SK-N-SH (cell line): ENCODE measurements at regions not wholly inside any gene's neighbourhood (a gene's known extent, or its start where the extent isn't known, plus 50 kb on each side); places are given as distances from the start of the nearest gene placed in this dataset.

Experiments
- CTCF ChIA-PET: fragments of 300-600, 350-600 bp; formaldehyde crosslinking; extraction: SDS; loops from one replicate; lab custom pipeline; 2021; lab: Yijun Ruan, JAX
- POLR2A ChIA-PET: fragments of 350-600 bp; sonication (Branson Sonifier 250); formaldehyde crosslinking; extraction: SDS; loops from one replicate; lab custom pipeline; 2020; ENCODE audit warnings: antibody characterized with exemption, inconsistent platforms; lab: Yijun Ruan, JAX
- DNase-seq: peaks from one replicate; pipeline ENCODE4 v3.0.0; 2012
- H2AFZ ChIP-seq: fragments of 200-600 bp; sonication (generic); 2 replicates; pipeline ENCODE4 v1.8.1; 2016; ENCODE audit warnings: antibody characterized with exemption, mild to moderate bottlenecking, low read depth
- H3F3A ChIP-seq: fragments of 200-600 bp; sonication (generic); replicated peaks from 2 replicates; pipeline ENCODE3; 2016; ENCODE audit warnings: antibody characterized with exemption, mild to moderate bottlenecking; ENCODE audit not compliant: insufficient read depth
- H3K27ac ChIP-seq, 2 experiments: fragments of 200-500 bp in 1 of 2; fragments of 200-600 bp in 1 of 2; sonication (Bioruptor generic) in 1 of 2; sonication (generic), shearing (Covaris generic) in 1 of 2; 2 replicates each; pipeline versions ENCODE4 v1.5.1 to v1.6.1; 2014 to 2016; ENCODE audit warnings: low read depth in 2 of 2, inconsistent platforms in 1 of 2, low read length in 1 of 2, mild to moderate bottlenecking in 1 of 2, mixed read lengths in 1 of 2
- H3K27me3 ChIP-seq: fragments of 200-600 bp; sonication (generic), shearing (Covaris generic); 2 replicates; pipeline ENCODE4 v1.6.1; 2016; ENCODE audit warnings: mixed run types; ENCODE audit not compliant: insufficient read depth
- H3K36me3 ChIP-seq, 2 experiments: fragments of 200-500 bp in 1 of 2; fragments of 200-600 bp in 1 of 2; sonication (Bioruptor generic) in 1 of 2; sonication (generic) in 1 of 2; replicated peaks in 1 of 2; 2 replicates each; pipeline versions ENCODE3 to v1.5.1; 2014 to 2016; ENCODE audit warnings: low read length in 1 of 2, mild to moderate bottlenecking in 1 of 2; ENCODE audit not compliant: insufficient read depth in 2 of 2, control insufficient read depth in 1 of 2
- H3K4me1 ChIP-seq, 2 experiments: fragments of 200-500 bp in 1 of 2; fragments of 200-600 bp in 1 of 2; sonication (Bioruptor generic) in 1 of 2; sonication (generic), shearing (Covaris generic) in 1 of 2; 2 replicates each; pipeline versions ENCODE4 v1.5.1 to v1.6.1; 2014 to 2016; ENCODE audit warnings: low read depth in 1 of 2, low read length in 1 of 2, mixed run types in 1 of 2; ENCODE audit not compliant: insufficient read depth in 2 of 2, control insufficient read depth in 1 of 2
- H3K4me2 ChIP-seq: fragments of 200-600 bp; sonication (generic), shearing (Covaris generic); 2 replicates; pipeline ENCODE4 v1.6.1; 2017; ENCODE audit warnings: mixed run types
- H3K4me3 ChIP-seq, 2 experiments: fragments of 200-500 bp in 1 of 2; fragments of 200-600 bp in 1 of 2; sonication (Bioruptor generic) in 1 of 2; sonication (generic), shearing (Covaris generic) in 1 of 2; 2 replicates each; pipeline versions ENCODE4 v1.5.1 to v1.8.1; 2014 to 2016; ENCODE audit warnings: low read depth in 2 of 2, inconsistent platforms in 1 of 2, low read length in 1 of 2, mild to moderate bottlenecking in 1 of 2, mixed read lengths in 1 of 2, moderate library complexity in 1 of 2
- H3K79me2 ChIP-seq: fragments of 200-600 bp; sonication (generic); 2 replicates; pipeline ENCODE4 v1.8.1; 2017; ENCODE audit warnings: mild to moderate bottlenecking; ENCODE audit not compliant: insufficient read depth
- H3K9ac ChIP-seq: fragments of 200-600 bp; sonication (generic); 2 replicates; pipeline ENCODE4 v1.6.1; 2017; ENCODE audit warnings: mixed run types
- H3K9me2 ChIP-seq: fragments of 200-600 bp; sonication (generic); 2 replicates; pipeline ENCODE4 v1.6.1; 2017; ENCODE audit warnings: mixed run types
- H3K9me3 ChIP-seq: fragments of 200-600 bp; sonication (generic); 2 replicates; pipeline ENCODE4 v1.6.1; 2017; ENCODE audit warnings: mixed run types, mild to moderate bottlenecking, moderate library complexity
- H4K20me1 ChIP-seq: fragments of 200-600 bp; sonication (generic); 2 replicates; pipeline ENCODE4 v1.6.1; 2017; ENCODE audit warnings: mild to moderate bottlenecking, mixed run types; ENCODE audit not compliant: insufficient read depth
- CHD2 ChIP-seq: fragments of 150-350 bp; IDR thresholded peaks from 2 replicates; pipeline ENCODE4 v1.6.1; 2018; ENCODE audit warnings: low read length; ENCODE audit not compliant: partially characterized antibody
- ELF1 ChIP-seq: IDR thresholded peaks from 2 replicates; pipeline ENCODE4 v1.4.0; 2012
- EP300 ChIP-seq, 2 experiments: IDR thresholded peaks; 2 replicates each; pipeline versions ENCODE4 v1.4.0 to v1.6.1; 2012; ENCODE audit warnings: borderline replicate concordance in 1 of 2, low read depth in 1 of 2, low read length in 1 of 2
- FOXJ3 ChIP-seq: sonication (generic); formaldehyde crosslinking; IDR thresholded peaks from 2 replicates; pipeline ENCODE4 v1.5.1; 2020; ENCODE audit warnings: mild to moderate bottlenecking, missing genetic modification reagents
- GABPA ChIP-seq: IDR thresholded peaks from 2 replicates; pipeline ENCODE4 v1.4.0; 2012; ENCODE audit warnings: low read depth, mild to moderate bottlenecking
- GATA2 ChIP-seq: sonication (generic); formaldehyde crosslinking; IDR thresholded peaks from 2 replicates; pipeline ENCODE4 v1.5.0; 2020; ENCODE audit warnings: mild to moderate bottlenecking, missing genetic modification reagents
- JUND ChIP-seq: IDR thresholded peaks from 2 replicates; pipeline ENCODE4 v1.4.0; 2012
- MEF2A ChIP-seq: IDR thresholded peaks from 2 replicates; pipeline ENCODE4 v1.4.0; 2012; ENCODE audit warnings: low read depth, borderline replicate concordance
- MXI1 ChIP-seq: IDR thresholded peaks from 2 replicates; pipeline ENCODE4 v1.6.1; 2012; ENCODE audit warnings: mild to moderate bottlenecking, low read depth, low read length, improper control_type of control experiment
- NFIC ChIP-seq: IDR thresholded peaks from 2 replicates; pipeline ENCODE4 v1.4.0; 2012; ENCODE audit warnings: borderline replicate concordance
- NRF1 ChIP-seq: IDR thresholded peaks from 2 replicates; pipeline ENCODE4 v1.6.1; 2012; ENCODE audit warnings: low read depth, mild to moderate bottlenecking, low read length
- RAD21 ChIP-seq: IDR thresholded peaks from 2 replicates; pipeline ENCODE4 v1.6.1; 2012; ENCODE audit warnings: mild to moderate bottlenecking, low read length
- RCOR1 ChIP-seq: fragments of 150-350 bp; IDR thresholded peaks from 2 replicates; pipeline ENCODE4 v1.6.1; 2017; ENCODE audit warnings: antibody characterized with exemption, low read length
- RFX5 ChIP-seq: IDR thresholded peaks from 2 replicates; pipeline ENCODE4 v1.6.1; 2012; ENCODE audit warnings: mild to moderate bottlenecking, improper control_type of control experiment, low read length
- SMC3 ChIP-seq: IDR thresholded peaks from 2 replicates; pipeline ENCODE4 v1.6.1; 2012; ENCODE audit warnings: low read depth, low read length, improper control_type of control experiment
- TCF12 ChIP-seq: IDR thresholded peaks from 2 replicates; pipeline ENCODE4 v1.4.0; 2012
- YY1 ChIP-seq: IDR thresholded peaks from 2 replicates; pipeline ENCODE4 v1.4.0; 2012; ENCODE audit warnings: low read depth, mild to moderate bottlenecking
- WGBS: methylation state at CpG from one replicate; pipeline ENCODE4 v1.1.6; 2017; ENCODE audit warnings: low lambda C conversion rate; 5-methylcytosine and 5-hydroxymethylcytosine counted together
- TF ChIP-seq, protein P1 (sequence below): IDR thresholded peaks from 2 replicates; pipeline ENCODE4 v1.4.0; 2012; ENCODE audit warnings: low read depth, borderline replicate concordance
- TF ChIP-seq, protein P2 (sequence below): IDR thresholded peaks from 2 replicates; pipeline ENCODE4 v1.4.0; 2012; ENCODE audit warnings: low read depth
- TF ChIP-seq, protein P3 (sequence below): fragments of 200-600 bp; sonication (generic); IDR thresholded peaks from 2 replicates; pipeline ENCODE4 v1.6.1; 2017; ENCODE audit warnings: antibody characterized with exemption, mild to moderate bottlenecking, moderate library complexity
- TF ChIP-seq, protein P4 (sequence below): IDR thresholded peaks from 2 replicates; pipeline ENCODE4 v1.6.1; 2012; ENCODE audit warnings: mild to moderate bottlenecking, low read depth, low read length, moderate library complexity

DNA sequence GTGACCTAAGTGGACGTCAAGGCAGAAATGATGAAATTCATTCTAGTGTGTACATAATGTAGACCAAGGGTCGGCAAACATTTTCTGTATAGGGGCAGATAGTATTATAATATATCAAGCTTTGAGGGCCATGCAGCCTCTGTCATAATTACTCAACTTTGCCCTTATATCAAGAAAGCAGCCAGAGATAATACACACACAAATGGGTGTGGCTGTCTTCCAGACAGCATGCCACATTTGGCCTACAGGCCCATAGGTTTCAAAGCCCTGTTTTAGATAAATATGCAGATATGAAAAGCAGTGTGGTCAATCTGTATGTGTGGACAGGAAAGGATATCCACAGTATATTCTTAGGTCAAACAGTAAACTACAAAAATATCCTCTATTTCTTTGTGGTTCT, 320.1 kb upstream of the FMN2 start:
- TF ChIP-seq RCOR1 (peak; percentile 52; the same call in 1 of the 2 replicates), FOXJ3 (CRISPR knock-in tag) (no peak), EP300 (IDR thresholded peaks at IDR 0.05; ENCODE audit: borderline replicate concordance in 1 of 2, low read depth in 1 of 2, low read length in 1 of 2) (no peak; a peak in 1 of 4 replicates), MEF2A (no peak), ELF1 (no peak), MXI1 (0 out of 2 replicates have a peak, but pooled peaks have one; percentile 21), GATA2 (peak; percentile 74), NFIC (no peak), RAD21 (no peak; the same call in 1 of the 2 replicates), SMC3 (no peak)
- TF ChIP-seq, protein P1, sequence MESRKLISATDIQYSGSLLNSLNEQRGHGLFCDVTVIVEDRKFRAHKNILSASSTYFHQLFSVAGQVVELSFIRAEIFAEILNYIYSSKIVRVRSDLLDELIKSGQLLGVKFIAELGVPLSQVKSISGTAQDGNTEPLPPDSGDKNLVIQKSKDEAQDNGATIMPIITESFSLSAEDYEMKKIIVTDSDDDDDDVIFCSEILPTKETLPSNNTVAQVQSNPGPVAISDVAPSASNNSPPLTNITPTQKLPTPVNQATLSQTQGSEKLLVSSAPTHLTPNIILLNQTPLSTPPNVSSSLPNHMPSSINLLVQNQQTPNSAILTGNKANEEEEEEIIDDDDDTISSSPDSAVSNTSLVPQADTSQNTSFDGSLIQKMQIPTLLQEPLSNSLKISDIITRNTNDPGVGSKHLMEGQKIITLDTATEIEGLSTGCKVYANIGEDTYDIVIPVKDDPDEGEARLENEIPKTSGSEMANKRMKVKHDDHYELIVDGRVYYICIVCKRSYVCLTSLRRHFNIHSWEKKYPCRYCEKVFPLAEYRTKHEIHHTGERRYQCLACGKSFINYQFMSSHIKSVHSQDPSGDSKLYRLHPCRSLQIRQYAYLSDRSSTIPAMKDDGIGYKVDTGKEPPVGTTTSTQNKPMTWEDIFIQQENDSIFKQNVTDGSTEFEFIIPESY = no peak
- TF ChIP-seq, protein P2, sequence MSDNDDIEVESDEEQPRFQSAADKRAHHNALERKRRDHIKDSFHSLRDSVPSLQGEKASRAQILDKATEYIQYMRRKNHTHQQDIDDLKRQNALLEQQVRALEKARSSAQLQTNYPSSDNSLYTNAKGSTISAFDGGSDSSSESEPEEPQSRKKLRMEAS = no peak
- H3K36me3 ChIP-seq = peaks cover 0 to 3% of the 10 kb centered on the region in 2 experiments
- DNase-seq = no peak
- peaks cover 0 to 20% of the 10 kb centered on the region in 2 experiments; a peak in 2 of 4 replicates for H3K4me1 ChIP-seq
- H3K9me3 ChIP-seq = no peaks in the 10 kb centered on the region
- ChIA-PET POLR2A (no interaction called here), CTCF (interaction anchor here (1.4 kb wide), 1 partner anchor 14 kb away, joined by 3 read pairs; no protein-coding TSS in a partner anchor)
- no peaks in the 10 kb centered on the region for H3K27me3 ChIP-seq
- no peak overlapping the region for H3K4me2 ChIP-seq
- H4K20me1 ChIP-seq = no peaks in the 10 kb centered on the region
- no peaks in the 10 kb centered on the region for H3K9me2 ChIP-seq
- H3K4me3 ChIP-seq = no peak overlapping the region
- WGBS = 86% methylated on average over 2 of the region's 2 CpGs
- H3F3A ChIP-seq = no peaks in the 10 kb centered on the region
- H2AFZ ChIP-seq = no peak overlapping the region
- H3K27ac ChIP-seq = peak overlapping the region in 1 of 2 experiments; percentile 68; a peak in 2 of 4 replicates
- H3K9ac ChIP-seq = no peak overlapping the region
- H3K79me2 ChIP-seq = no peaks in the 10 kb centered on the region

DNA sequence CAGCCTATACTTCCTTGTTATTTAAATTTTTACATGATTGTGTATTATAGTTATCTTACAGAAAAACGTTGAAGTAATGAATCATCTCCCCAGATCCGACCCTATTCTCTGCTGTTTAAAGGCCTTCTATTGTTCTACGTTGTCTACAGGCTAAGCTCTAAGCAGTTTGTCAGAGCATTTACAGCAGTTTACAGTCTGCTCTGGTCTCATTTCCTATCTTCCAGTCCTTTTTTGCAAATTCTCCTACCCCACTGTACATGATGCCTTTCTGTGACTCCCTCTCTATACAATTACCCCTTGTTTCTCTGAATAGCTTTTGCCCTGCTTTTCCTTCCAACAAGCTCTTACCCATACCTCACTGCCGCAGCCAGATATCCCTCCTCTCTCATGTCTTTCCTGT, 319.2 kb upstream of the FMN2 start:
- Histone ChIP-seq H3K9ac (no peak overlapping the region), H3F3A (no peaks in the 10 kb centered on the region), H3K9me2 (no peaks in the 10 kb centered on the region), H3K79me2 (no peaks in the 10 kb centered on the region), H3K27ac (peak overlapping the region in 1 of 2 experiments; percentile 12; a peak in 1 of 4 replicates), H3K27me3 (no peaks in the 10 kb centered on the region), H3K4me2 (no peak overlapping the region), H3K4me3 (no peak overlapping the region), H4K20me1 (no peaks in the 10 kb centered on the region), H3K4me1 (peaks cover 0 to 20% of the 10 kb centered on the region in 2 experiments; a peak in 2 of 4 replicates), H3K36me3 (peaks cover 0 to 3% of the 10 kb centered on the region in 2 experiments), H2AFZ (no peak overlapping the region), H3K9me3 (no peaks in the 10 kb centered on the region)
- ChIA-PET POLR2A (no interaction called here), CTCF (interaction anchor here (1.4 kb wide), 1 partner anchor 13 kb away, joined by 3 read pairs; no protein-coding TSS in a partner anchor)
- WGBS = 63% methylated on average over 4 of the region's 4 CpGs
- no peak for DNase-seq
- TF ChIP-seq, protein P3, sequence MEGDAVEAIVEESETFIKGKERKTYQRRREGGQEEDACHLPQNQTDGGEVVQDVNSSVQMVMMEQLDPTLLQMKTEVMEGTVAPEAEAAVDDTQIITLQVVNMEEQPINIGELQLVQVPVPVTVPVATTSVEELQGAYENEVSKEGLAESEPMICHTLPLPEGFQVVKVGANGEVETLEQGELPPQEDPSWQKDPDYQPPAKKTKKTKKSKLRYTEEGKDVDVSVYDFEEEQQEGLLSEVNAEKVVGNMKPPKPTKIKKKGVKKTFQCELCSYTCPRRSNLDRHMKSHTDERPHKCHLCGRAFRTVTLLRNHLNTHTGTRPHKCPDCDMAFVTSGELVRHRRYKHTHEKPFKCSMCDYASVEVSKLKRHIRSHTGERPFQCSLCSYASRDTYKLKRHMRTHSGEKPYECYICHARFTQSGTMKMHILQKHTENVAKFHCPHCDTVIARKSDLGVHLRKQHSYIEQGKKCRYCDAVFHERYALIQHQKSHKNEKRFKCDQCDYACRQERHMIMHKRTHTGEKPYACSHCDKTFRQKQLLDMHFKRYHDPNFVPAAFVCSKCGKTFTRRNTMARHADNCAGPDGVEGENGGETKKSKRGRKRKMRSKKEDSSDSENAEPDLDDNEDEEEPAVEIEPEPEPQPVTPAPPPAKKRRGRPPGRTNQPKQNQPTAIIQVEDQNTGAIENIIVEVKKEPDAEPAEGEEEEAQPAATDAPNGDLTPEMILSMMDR = no peak
- no peak for TF ChIP-seq YY1
- TF ChIP-seq MXI1 = no peak
- no peak for TF ChIP-seq MEF2A
- TF ChIP-seq FOXJ3 (CRISPR knock-in tag) = no peak
- TF ChIP-seq, protein P4, sequence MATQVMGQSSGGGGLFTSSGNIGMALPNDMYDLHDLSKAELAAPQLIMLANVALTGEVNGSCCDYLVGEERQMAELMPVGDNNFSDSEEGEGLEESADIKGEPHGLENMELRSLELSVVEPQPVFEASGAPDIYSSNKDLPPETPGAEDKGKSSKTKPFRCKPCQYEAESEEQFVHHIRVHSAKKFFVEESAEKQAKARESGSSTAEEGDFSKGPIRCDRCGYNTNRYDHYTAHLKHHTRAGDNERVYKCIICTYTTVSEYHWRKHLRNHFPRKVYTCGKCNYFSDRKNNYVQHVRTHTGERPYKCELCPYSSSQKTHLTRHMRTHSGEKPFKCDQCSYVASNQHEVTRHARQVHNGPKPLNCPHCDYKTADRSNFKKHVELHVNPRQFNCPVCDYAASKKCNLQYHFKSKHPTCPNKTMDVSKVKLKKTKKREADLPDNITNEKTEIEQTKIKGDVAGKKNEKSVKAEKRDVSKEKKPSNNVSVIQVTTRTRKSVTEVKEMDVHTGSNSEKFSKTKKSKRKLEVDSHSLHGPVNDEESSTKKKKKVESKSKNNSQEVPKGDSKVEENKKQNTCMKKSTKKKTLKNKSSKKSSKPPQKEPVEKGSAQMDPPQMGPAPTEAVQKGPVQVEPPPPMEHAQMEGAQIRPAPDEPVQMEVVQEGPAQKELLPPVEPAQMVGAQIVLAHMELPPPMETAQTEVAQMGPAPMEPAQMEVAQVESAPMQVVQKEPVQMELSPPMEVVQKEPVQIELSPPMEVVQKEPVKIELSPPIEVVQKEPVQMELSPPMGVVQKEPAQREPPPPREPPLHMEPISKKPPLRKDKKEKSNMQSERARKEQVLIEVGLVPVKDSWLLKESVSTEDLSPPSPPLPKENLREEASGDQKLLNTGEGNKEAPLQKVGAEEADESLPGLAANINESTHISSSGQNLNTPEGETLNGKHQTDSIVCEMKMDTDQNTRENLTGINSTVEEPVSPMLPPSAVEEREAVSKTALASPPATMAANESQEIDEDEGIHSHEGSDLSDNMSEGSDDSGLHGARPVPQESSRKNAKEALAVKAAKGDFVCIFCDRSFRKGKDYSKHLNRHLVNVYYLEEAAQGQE = no peak
- TF ChIP-seq RFX5 = no peak
- no peak for TF ChIP-seq NFIC
- no peak for TF ChIP-seq NRF1
- TF ChIP-seq GABPA = no peak
- TF ChIP-seq CHD2 = no peak
- no peak for TF ChIP-seq TCF12
- no peak for TF ChIP-seq JUND
